A673 (cell line): ENCODE measurements at regions not wholly inside any gene's neighbourhood (a gene's known extent, or its start where the extent isn't known, plus 50 kb on each side); places are given as distances from the start of the nearest gene placed in this dataset.

Experiments used
- BruUV-seq: library from RNA; stranded (reverse); fragments of 400-500 nt; replicated peaks from 2 replicates; lab custom pipeline; 2021; lab: Mats Ljungman, UMichigan
- CTCF ChIA-PET: fragments of 300-600 bp; sonication (Branson Sonifier 250); formaldehyde crosslinking; loops from one replicate; lab custom pipeline; 2022; ENCODE audit warnings: antibody characterized with exemption; lab: Charles Lee
- POLR2A ChIA-PET: fragments of 300-600 bp; sonication (Branson Sonifier 250); formaldehyde crosslinking; loops from one replicate; lab custom pipeline; 2022; ENCODE audit warnings: antibody characterized with exemption; ENCODE audit not compliant: low non-redundant PET; lab: Charles Lee
- DNase-seq: peaks from one replicate; pipeline ENCODE4 v3.0.0-alpha.2; 2015; ENCODE audit warnings: low spot score
- H3K27ac ChIP-seq: fragments of 200-600 bp; sonication (generic); 2 replicates; pipeline ENCODE4 v1.5.1; 2016; ENCODE audit warnings: mixed run types, low read depth, mild to moderate bottlenecking, mixed read lengths, antibody characterized with exemption, low read length; ENCODE audit not compliant: poor library complexity, severe bottlenecking
- H3K27me3 ChIP-seq: fragments of 200-600 bp; sonication (generic); replicated peaks from 2 replicates; pipeline ENCODE4 v1.6.1; 2017; ENCODE audit warnings: mixed run types, low read depth, mild to moderate bottlenecking, mixed read lengths, antibody characterized with exemption, low read length; ENCODE audit not compliant: insufficient read depth, poor library complexity
- H3K36me3 ChIP-seq: fragments of 200-600 bp; sonication (generic); 2 replicates; pipeline ENCODE4 v1.6.1; 2016; ENCODE audit warnings: mixed run types, mild to moderate bottlenecking, mixed read lengths, antibody characterized with exemption, low read length; ENCODE audit not compliant: insufficient read depth, poor library complexity, severe bottlenecking
- H3K4me1 ChIP-seq: fragments of 200-600 bp; sonication (generic); 2 replicates; pipeline ENCODE4 v1.6.1; 2017; ENCODE audit warnings: mixed run types, mild to moderate bottlenecking, mixed read lengths, antibody characterized with exemption, low read length; ENCODE audit not compliant: insufficient read depth, poor library complexity, severe bottlenecking
- H3K4me3 ChIP-seq: fragments of 200-600 bp; sonication (generic); 2 replicates; pipeline ENCODE4 v1.5.1; 2016; ENCODE audit warnings: low read depth, mixed run types, mild to moderate bottlenecking, mixed read lengths, low read length; ENCODE audit not compliant: poor library complexity, severe bottlenecking
- H3K9me3 ChIP-seq: fragments of 200-600 bp; sonication (generic); 2 replicates; pipeline ENCODE4 v1.6.1; 2016; ENCODE audit warnings: mixed run types, low read depth, mild to moderate bottlenecking, mixed read lengths, antibody characterized with exemption, low read length; ENCODE audit not compliant: poor library complexity, severe bottlenecking
- CTCF ChIP-seq: fragments of 300-800, 200-600 bp; sonication (generic); conservative IDR thresholded peaks from 2 replicates; pipeline ENCODE4 v1.5.1; 2017; ENCODE audit warnings: low read depth, mild to moderate bottlenecking, antibody characterized with exemption, low read length, moderate library complexity, mixed read lengths
- EZH2 ChIP-seq: fragments of 200-600 bp; sonication (generic); IDR thresholded peaks from 2 replicates; pipeline ENCODE4 v1.6.1; 2017; ENCODE audit warnings: borderline replicate concordance, low read depth, mild to moderate bottlenecking, mixed read lengths, antibody characterized with exemption, low read length; ENCODE audit not compliant: poor library complexity, severe bottlenecking
- intact Hi-C: fragments of 100-400 bp; cut with micrococcal nuclease; formaldehyde crosslinking; loops from one replicate; pipeline ENCODE4 v1.10.0; 2022; ENCODE audit not compliant: unreplicated experiment

DNA sequence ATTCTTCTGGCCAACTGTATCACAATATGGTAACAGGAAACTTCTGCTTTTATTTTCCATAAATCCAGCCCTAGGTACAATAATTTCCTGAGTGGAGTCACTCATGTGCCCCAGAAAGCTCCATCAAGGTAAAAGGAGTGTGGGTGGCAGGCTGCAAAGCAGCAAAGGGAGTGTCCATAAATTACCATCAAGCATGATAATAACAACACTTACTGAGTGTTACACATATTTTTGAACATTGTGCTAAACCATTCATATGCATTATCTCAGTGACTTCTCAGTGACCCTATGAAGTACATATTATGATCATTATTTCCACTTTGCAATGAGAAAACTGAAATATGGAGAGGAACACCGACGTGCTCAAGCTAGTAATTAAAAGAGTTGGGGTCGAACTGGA lies 149.2 kb upstream of the PLXNA2 start:
- Histone ChIP-seq H3K27me3 (no peaks in the 10 kb centered on the region), H3K4me1 (no peaks in the 10 kb centered on the region), H3K9me3 (no peaks in the 10 kb centered on the region), H3K27ac (no peak overlapping the region), H3K36me3 (no peaks in the 10 kb centered on the region), H3K4me3 (no peak overlapping the region)
- ChIA-PET POLR2A (no interaction called here), CTCF (no interaction called here)
- TF ChIP-seq EZH2 (no peak), CTCF (no peak)
- DNase-seq = no peak
- no TSS peak for BruUV-seq
- intact Hi-C loops = no loop called here

- ChIA-PET POLR2A (no interaction called here), CTCF (no interaction called here)
- BruUV-seq = no TSS peak
Observed at GRCh38 chr1:208393826-208394225, 149.6 kb upstream of the PLXNA2 start.

GRCh38 chr1:208397286-208397685 lies 153.1 kb upstream of the PLXNA2 start:
- no peak overlapping the region for H3K4me3 ChIP-seq
- intact Hi-C loops = no loop called here
- CTCF ChIA-PET = no interaction called here
- no TSS peak for BruUV-seq
- TF ChIP-seq EZH2 (no peak), CTCF (no peak)
- H3K4me1 ChIP-seq = no peaks in the 10 kb centered on the region
- H3K27ac ChIP-seq = no peak overlapping the region
- DNase-seq = no peak
- H3K27me3 ChIP-seq = no peaks in the 10 kb centered on the region
- H3K36me3 ChIP-seq = no peaks in the 10 kb centered on the region
- POLR2A ChIA-PET = no interaction called here
- no peaks in the 10 kb centered on the region for H3K9me3 ChIP-seq

More at GRCh38 chr1:208393826-208394225, 149.6 kb upstream of the PLXNA2 start:
- Histone ChIP-seq H3K9me3 (no peaks in the 10 kb centered on the region), H3K27ac (no peak overlapping the region), H3K4me3 (no peak overlapping the region), H3K27me3 (no peaks in the 10 kb centered on the region), H3K36me3 (no peaks in the 10 kb centered on the region), H3K4me1 (no peaks in the 10 kb centered on the region)
- TF ChIP-seq EZH2 = no peak
- TF ChIP-seq CTCF = no peak
- no peak for DNase-seq
- intact Hi-C loops = no loop called here
